PFSK-1 (cell line): ENCODE measurements at regions not wholly inside any gene's neighbourhood (a gene's known extent, or its start where the extent isn't known, plus 50 kb on each side); places are given as distances from the start of the nearest gene placed in this dataset.

Experiments used
- FOXP2 ChIP-seq: optimal IDR thresholded peaks from 2 replicates; pipeline ENCODE3; 2011; ENCODE audit warnings: borderline replicate concordance, control low read depth, inconsistent platforms; ENCODE audit not compliant: insufficient read depth; ENCODE audit errors: extremely low read length, extremely low read depth
- POLR2AphosphoS5 ChIP-seq: IDR thresholded peaks from 2 replicates; pipeline ENCODE4 v1.6.1; 2012; ENCODE audit warnings: low read depth, mild to moderate bottlenecking, control low read depth, low read length, moderate library complexity
- REST ChIP-seq, 2 experiments: IDR thresholded peaks; 2 replicates each; pipeline versions ENCODE4 v1.6.1 to v1.8.0; 2011 to 2012; ENCODE audit warnings: low read depth in 2 of 2, low read length in 2 of 2, control low read depth in 1 of 2, inconsistent platforms in 1 of 2, mild to moderate bottlenecking in 1 of 2, moderate library complexity in 1 of 2; ENCODE audit not compliant: insufficient read depth in 1 of 2
- SIN3A ChIP-seq: IDR thresholded peaks from 2 replicates; pipeline ENCODE4 v1.6.1; 2012; ENCODE audit warnings: mild to moderate bottlenecking, low read length, moderate library complexity, borderline replicate concordance; ENCODE audit not compliant: insufficient read depth

GRCh38 chr7:22945584-22945983, 68.3 kb downstream of the HYCC1 start:
- TF ChIP-seq SIN3A = no peak
- no peak for TF ChIP-seq POLR2AphosphoS5
- no peak for TF ChIP-seq FOXP2
- TF ChIP-seq REST (IDR thresholded peaks at IDR 0.05; ENCODE audit: insufficient read depth in 1 of 2, low read depth in 2 of 2, low read length in 2 of 2) = no peak
